ENCODE measurements at regions not wholly inside any gene's neighbourhood (a gene's known extent, or its start where the extent isn't known, plus 50 kb on each side); places are given as distances from the start of the nearest gene placed in this dataset.

DNA sequence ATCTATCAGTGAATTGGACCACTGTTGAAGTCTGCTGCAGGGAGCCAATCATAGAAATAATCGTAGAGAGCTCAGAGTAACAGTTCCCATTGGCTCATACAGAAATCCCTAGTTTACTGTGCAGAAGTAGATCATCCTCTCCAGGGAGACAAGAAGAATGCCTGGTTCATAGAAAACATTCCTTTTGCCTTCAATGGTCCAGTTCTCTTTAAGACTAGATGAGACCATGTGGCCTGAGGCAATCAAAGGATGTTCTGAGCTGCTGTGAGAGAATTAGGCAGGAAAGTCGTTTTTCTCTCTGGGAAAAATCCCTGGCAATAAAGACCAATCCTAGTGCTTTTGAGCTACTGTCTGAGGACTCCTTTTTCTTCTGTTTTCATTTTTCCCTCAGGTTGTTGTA is 208.4 kb downstream of the CENPW start:
- Histone ChIP-seq H3K27ac (no peak overlapping the region), H3K4me1 (replicated peaks; ENCODE audit: insufficient read depth) (no peaks in the 10 kb centered on the region; the same call in 1 of the 2 replicates), H3K9me2 (ENCODE audit: insufficient read depth) (no peaks in the 10 kb centered on the region), H3K27me3 (ENCODE audit: insufficient read depth, low read depth) (no peaks in the 10 kb centered on the region), H3K4me3 (no peak overlapping the region), H3F3A (ENCODE audit: insufficient read depth, low read depth) (no peaks in the 10 kb centered on the region), H3K36me3 (ENCODE audit: low read depth) (no peaks in the 10 kb centered on the region), H3K4me2 (no peak overlapping the region), H2AFZ (0 out of 2 replicates have a peak overlapping the region, but pooled peaks have one; percentile 28), H4K20me1 (ENCODE audit: insufficient read depth) (no peaks in the 10 kb centered on the region), H3K9me3 (ENCODE audit: insufficient read depth, low read depth) (no peaks in the 10 kb centered on the region; the same call in 1 of the 2 replicates), H3K79me2 (ENCODE audit: low read depth) (no peaks in the 10 kb centered on the region)
- intact Hi-C loops (cut with micrococcal nuclease; ENCODE audit: unreplicated experiment) = no loop called here
- no TSS peak for BruUV-seq (replicated peaks)
- ChIA-PET CTCF (interaction anchor here (0.7 kb wide), 1 partner anchor 31 kb away, joined by 6 read pairs; no protein-coding TSS in a partner anchor), POLR2A (ENCODE audit: unreplicated experiment) (interaction anchor here (0.7 kb wide), 1 partner anchor 356 kb away, joined by 9 read pairs; no protein-coding TSS in a partner anchor)
- TF ChIP-seq, protein P1, sequence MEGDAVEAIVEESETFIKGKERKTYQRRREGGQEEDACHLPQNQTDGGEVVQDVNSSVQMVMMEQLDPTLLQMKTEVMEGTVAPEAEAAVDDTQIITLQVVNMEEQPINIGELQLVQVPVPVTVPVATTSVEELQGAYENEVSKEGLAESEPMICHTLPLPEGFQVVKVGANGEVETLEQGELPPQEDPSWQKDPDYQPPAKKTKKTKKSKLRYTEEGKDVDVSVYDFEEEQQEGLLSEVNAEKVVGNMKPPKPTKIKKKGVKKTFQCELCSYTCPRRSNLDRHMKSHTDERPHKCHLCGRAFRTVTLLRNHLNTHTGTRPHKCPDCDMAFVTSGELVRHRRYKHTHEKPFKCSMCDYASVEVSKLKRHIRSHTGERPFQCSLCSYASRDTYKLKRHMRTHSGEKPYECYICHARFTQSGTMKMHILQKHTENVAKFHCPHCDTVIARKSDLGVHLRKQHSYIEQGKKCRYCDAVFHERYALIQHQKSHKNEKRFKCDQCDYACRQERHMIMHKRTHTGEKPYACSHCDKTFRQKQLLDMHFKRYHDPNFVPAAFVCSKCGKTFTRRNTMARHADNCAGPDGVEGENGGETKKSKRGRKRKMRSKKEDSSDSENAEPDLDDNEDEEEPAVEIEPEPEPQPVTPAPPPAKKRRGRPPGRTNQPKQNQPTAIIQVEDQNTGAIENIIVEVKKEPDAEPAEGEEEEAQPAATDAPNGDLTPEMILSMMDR (conservative IDR thresholded peaks at IDR 0.05) = no peak
- no peak for TF ChIP-seq EZH2 (IDR thresholded peaks at IDR 0.05; ENCODE audit: low read depth)
- no peak for DNase-seq

DNA sequence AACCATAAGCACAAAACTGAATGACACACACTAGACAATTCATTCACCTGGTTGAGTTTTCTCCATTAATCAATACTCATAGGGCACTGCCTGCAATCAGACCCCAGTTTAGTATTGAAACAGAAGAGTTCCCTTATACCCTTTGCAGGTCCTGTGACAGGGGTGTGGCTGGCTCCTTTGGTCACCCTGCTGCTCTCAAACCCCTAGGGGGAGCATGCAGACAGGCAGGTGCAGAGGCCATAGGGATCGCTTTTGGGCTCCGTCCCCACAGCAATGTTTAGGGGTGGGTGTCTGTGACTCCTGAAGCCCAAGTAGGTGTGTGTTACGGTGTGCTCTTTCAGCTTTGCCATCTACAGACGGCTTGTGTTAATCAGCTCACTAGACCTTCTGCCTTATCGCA is 210.4 kb downstream of the CENPW start:
- CTCF ChIA-PET = interaction anchor here (0.7 kb wide), 1 partner anchor 19 kb away, joined by 3 read pairs; no protein-coding TSS in a partner anchor
- Histone ChIP-seq H3K4me1 (replicated peaks; ENCODE audit: insufficient read depth) (no peaks in the 10 kb centered on the region; the same call in 1 of the 2 replicates), H2AFZ (no peak overlapping the region), H3F3A (ENCODE audit: insufficient read depth, low read depth) (no peaks in the 10 kb centered on the region), H3K9me2 (ENCODE audit: insufficient read depth) (no peaks in the 10 kb centered on the region), H3K4me2 (no peak overlapping the region), H4K20me1 (ENCODE audit: insufficient read depth) (no peaks in the 10 kb centered on the region), H3K79me2 (ENCODE audit: low read depth) (no peaks in the 10 kb centered on the region), H3K27me3 (ENCODE audit: insufficient read depth, low read depth) (no peaks in the 10 kb centered on the region), H3K9me3 (ENCODE audit: insufficient read depth, low read depth) (no peaks in the 10 kb centered on the region), H3K27ac (no peak overlapping the region), H3K36me3 (ENCODE audit: low read depth) (no peaks in the 10 kb centered on the region), H3K4me3 (no peak overlapping the region)
- POLR2A ChIA-PET (ENCODE audit: unreplicated experiment) = no interaction called here
- DNase-seq = no peak
- intact Hi-C loops (cut with micrococcal nuclease; ENCODE audit: unreplicated experiment) = no loop called here
- BruUV-seq (replicated peaks) = no TSS peak
- TF ChIP-seq, protein P1 (conservative IDR thresholded peaks at IDR 0.05) = no peak
- TF ChIP-seq EZH2 (IDR thresholded peaks at IDR 0.05; ENCODE audit: low read depth) = no peak

DNA sequence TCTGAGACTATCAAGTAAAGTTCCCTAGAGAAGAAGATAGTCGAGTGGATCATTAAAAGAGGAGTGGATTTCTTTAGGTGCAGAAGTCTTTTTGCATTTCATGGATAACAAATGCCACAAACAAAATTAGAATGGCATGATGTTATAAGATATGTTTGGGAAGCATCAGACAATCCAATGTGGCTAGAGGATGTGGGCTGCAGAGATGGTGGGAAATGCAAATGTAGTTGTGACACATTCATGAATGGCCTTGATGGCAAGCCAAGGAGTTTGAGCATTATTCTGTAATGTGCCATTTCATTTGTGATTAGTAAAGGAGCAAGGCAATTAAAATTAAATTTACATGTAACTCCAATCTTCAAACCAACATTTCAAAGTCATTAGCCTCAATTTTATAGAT is 211.9 kb downstream of the CENPW start:
- Histone ChIP-seq H3K27ac (no peak overlapping the region), H3K9me2 (ENCODE audit: insufficient read depth) (no peaks in the 10 kb centered on the region), H3K36me3 (ENCODE audit: low read depth) (no peaks in the 10 kb centered on the region), H3K4me2 (no peak overlapping the region), H4K20me1 (ENCODE audit: insufficient read depth) (no peaks in the 10 kb centered on the region), H2AFZ (no peak overlapping the region), H3K4me3 (no peak overlapping the region), H3K27me3 (ENCODE audit: insufficient read depth, low read depth) (no peaks in the 10 kb centered on the region), H3K79me2 (ENCODE audit: low read depth) (no peaks in the 10 kb centered on the region), H3K9me3 (ENCODE audit: insufficient read depth, low read depth) (no peaks in the 10 kb centered on the region), H3F3A (ENCODE audit: insufficient read depth, low read depth) (no peaks in the 10 kb centered on the region), H3K4me1 (replicated peaks; ENCODE audit: insufficient read depth) (no peaks in the 10 kb centered on the region; the same call in 1 of the 2 replicates)
- BruUV-seq (replicated peaks) = no TSS peak
- DNase-seq = no peak
- CTCF ChIA-PET = no interaction called here
- TF ChIP-seq, protein P1 (conservative IDR thresholded peaks at IDR 0.05) = no peak
- TF ChIP-seq EZH2 (IDR thresholded peaks at IDR 0.05; ENCODE audit: low read depth) = no peak
- POLR2A ChIA-PET (ENCODE audit: unreplicated experiment) = no interaction called here
- intact Hi-C loops (cut with micrococcal nuclease; ENCODE audit: unreplicated experiment) = no loop called here

All from PC-9 (cell line).